HG02884 (cell line): ENCODE measurements at regions not wholly inside any gene's neighbourhood (a gene's known extent, or its start where the extent isn't known, plus 50 kb on each side); places are given as distances from the start of the nearest gene placed in this dataset.
"Not testable (repeated sequence)": the region's sequence is repeated elsewhere in the genome, so short reads cannot be mapped to it uniquely, and the experiment has no call there.

Source experiments
- ATAC-seq: cut with Tn5 transposase; IDR thresholded peaks from one replicate; pipeline ENCODE4 v1.9.1; 2021; ENCODE audit warnings: mild to moderate bottlenecking, moderate library complexity; ENCODE audit not compliant: unreplicated experiment

DNA sequence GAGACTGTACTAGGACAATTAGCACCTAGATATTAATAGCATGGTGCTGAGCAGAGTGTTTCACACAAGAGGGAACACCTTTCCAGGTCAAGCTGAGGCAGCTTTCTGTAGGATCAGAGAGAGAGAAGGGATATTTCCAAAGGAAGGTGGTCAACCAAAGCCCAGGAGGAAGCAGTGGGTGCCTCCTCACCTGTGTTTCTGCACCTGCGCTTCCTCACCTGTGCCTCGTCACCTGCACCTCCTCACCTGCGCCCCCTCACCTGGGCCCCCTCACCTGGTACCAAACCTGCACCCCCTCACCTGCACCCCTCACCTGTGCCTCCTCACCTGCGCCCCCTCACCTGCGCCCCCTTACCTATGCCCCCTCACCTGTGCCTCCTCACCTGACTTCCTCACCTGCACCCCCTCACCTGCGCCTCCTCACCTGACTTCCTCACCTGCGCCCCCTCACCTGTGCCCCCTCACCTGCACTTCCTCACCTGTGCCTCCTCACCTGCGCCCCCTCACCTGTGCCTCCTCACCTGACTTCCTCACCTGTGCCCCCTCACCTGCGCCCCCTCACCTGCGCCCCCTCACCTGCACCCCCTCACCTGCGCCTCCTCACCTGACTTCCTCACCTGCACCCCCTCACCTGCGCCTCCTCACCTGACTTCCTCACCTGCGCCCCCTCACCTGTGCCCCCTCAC lies 67.9 kb downstream of the TTLL2 start:
- ATAC-seq, result no peak

DNA sequence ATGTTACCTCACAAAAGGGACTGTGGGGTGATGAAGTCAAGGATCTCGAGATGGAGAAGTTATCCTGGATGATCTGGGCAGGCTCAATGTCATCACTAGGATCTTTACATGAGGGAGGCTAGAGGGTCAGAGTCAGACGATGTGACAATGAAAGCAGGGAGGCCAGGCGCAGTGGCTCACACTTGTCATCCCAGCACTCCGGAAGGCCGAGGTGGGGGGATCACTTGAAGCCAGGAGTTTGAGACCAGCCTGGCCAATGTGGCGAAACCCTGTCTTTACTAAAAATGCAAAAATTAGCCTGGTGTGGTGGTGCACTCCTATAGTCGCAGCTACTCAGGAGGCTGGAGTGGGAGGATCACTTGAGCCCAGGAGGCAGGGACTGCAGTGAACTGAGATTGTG lies 68.8 kb downstream of the TTLL2 start:
- no peak for ATAC-seq

DNA sequence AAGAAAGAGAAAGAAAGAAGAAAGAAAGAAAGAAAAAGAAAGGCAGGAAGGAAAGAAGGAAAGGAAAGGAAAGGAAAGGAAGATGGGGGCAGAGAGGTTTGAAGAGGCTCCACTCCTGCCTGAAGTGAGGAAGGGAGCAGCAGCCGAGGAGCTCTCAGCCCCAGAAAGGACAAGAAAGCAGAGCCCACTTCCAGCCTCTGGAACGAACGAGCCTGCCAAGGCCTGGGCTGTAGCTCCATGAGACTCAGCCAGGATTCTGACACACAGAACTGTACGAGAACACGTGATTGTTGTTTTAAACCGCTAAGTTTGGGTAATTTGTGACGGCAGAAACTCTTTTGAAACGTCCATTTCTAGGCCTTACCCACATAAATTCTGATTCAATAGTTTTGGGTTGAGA lies 69.5 kb downstream of the TTLL2 start:
- ATAC-seq, result no peak

GRCh38 chr6:167394820-167395219 lies 69.9 kb downstream of the TTLL2 start:
- ATAC-seq, result no peak

DNA sequence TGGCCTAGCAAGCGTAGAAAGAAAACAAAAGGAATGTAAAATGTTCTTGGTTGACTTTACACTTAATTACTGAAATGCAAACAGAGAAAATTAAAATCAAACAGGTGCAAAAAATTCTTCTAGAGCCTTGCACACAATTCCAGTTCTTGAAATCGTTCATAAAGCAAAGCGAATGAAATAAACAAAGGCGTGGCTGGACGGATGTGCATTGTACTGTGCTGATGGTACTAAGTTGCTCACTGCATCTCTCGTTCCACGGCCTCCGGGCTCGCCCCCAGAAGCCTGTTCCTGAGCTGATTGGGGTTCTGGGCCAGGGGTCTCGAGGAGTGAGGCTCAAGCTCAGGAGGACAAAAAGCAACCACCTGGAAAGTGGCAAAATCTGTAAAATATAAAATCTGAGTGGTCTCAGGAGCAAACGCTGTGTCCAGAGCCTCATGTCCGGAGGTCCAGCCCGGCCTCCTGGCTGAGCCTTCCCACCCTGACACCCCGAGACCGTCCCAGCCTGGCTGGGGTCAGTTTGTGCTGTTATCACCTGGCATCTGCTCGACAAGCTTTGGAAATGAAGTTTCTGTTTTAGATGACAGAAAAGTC lies 71.3 kb downstream of the TTLL2 start:
- no peak for ATAC-seq

- no peak for ATAC-seq
Measured at GRCh38 chr6:167396659-167397490, 72.0 kb downstream of the TTLL2 start.

DNA sequence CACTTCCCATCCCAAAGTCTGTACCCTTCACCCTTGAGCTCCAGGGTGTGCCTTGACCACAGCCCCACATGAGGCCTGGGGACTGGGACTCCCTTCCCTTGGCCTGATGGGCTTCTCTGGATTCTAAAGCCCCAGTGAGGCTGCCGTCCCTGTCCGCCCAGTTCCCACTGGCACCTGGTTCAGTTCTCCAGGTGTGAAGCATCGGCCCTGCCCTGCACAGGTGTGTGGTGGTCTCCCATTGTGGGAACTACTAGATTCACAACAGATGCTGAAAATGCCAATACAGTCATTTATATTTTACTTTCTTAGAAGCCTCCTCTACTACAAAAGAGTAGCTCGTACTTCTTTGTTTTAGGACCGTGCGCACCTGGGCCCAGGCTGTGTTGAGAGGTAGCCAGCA lies 72.8 kb downstream of the TTLL2 start:
- no peak for ATAC-seq

GRCh38 chr6:167398214-167399050 lies 73.5 kb downstream of the TTLL2 start:
- ATAC-seq, result no peak

DNA sequence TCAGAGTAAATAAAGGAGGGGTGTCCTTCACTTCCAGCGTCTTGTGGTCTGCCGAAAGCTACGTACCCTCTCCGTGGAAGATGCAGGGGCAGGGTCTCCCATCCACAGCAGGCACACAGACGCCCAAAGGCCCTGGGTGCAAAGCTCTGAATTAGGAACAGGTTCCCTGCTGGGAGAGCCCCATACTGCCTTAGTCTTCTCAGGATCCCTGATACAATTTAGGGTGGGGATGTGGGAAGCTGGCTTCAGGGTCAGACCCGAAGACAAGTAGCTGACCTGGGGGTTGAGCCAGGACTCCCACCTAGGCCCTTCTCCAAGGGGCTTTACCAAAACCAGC lies 74.1 kb downstream of the TTLL2 start:
- ATAC-seq, result no peak

DNA sequence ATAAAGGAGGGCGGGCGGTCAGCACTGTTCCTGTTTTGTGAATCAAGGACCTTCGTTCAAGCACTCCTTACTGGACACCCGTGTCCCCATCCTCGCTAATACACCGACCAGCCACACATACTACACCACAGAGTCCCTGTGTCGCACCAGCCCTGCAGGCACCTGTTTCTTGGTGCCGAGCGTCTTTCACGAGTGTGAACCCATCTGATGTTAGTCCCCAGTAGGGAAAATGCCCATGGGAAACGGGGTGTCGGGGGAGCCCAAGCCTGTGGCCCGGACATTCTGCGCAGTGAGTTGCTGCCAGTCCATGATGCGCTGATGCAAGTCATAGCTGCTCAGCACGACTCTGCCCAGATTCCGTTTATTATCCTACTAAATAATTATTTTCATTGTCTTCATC lies 74.7 kb downstream of the TTLL2 start:
- ATAC-seq, result no peak

GRCh38 chr6:167400482-167401138 lies 75.7 kb downstream of the TTLL2 start:
- ATAC-seq, result no peak

GRCh38 chr6:167401525-167402194 lies 76.8 kb downstream of the TTLL2 start:
- ATAC-seq, result no peak

- no peak for ATAC-seq
Measured at GRCh38 chr6:167402195-167402686, 77.4 kb downstream of the TTLL2 start.

DNA sequence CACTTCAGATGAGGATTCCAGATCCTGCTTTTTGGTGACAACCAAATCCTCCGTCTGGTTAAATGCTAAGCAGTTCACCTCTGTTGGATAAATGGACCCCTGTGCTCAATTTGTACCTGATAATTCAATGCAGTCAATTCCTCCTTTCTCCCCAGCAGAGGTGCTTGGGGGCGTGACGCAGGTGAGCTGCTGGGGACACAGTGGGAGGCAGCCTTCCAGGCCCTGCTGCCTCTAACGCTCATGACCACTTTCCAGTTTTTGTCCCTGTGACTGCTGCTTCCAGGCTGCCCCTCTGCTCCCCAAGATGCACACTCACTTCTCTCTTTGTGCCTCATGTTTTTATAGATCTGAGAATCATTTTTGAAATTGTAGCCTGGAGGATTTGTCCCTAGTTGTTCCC lies 78.5 kb downstream of the TTLL2 start:
- no peak for ATAC-seq

GRCh38 chr6:167404385-167405049 lies 79.6 kb downstream of the TTLL2 start:
- no peak for ATAC-seq

GRCh38 chr6:167405778-167406532 lies 81.1 kb downstream of the TTLL2 start:
- ATAC-seq, result no peak

DNA sequence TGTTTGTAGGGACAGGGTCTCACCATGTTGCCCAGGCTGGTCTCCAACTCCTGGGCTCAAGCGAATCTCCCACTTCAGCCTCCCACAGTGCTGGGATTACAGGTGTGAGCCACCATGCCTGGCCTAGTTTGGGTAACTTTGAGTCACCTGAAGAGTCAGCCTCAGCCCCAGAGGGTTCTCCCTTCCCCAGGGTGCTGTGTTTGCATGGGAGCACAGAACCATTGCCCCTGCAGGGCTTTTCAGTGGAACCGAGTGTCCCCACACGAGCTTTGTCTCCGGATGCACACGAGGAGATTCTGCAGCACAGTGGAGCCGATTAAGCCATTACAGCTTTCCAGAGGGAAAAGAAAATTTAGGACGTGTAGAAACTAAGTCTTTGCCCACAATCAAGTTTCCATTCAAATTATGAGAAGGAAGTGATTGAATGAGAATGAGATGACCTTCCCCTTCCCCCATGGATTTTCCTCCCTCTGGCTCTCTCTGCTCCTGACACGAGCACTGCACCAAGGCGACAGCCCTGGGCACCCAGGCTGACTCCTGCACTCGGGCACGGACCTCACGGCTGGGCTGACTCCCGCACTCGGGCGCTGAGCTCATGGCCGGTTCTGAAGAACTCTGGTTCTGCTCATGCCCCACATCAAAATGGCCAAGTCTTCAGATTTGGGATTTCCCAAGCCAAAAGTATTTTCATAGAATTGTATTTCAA lies 81.8 kb downstream of the TTLL2 start:
- ATAC-seq, result not testable (repeated sequence)
